ENCODE measurements at regions not wholly inside any gene's neighbourhood (a gene's known extent, or its start where the extent isn't known, plus 50 kb on each side); places are given as distances from the start of the nearest gene placed in this dataset.

GRCh38 chr20:23192469-23192868 is 106.3 kb upstream of the CD93 start:
- Histone ChIP-seq H2BK5ac (ENCODE audit: low read length) (no peak overlapping the region), H3K79me1 (ENCODE audit: low read depth, low read length) (peaks cover 2% of the 10 kb centered on the region), H3K27ac (replicated peaks; ENCODE audit: low read length) (no peak overlapping the region), H3K4me3 (ENCODE audit: low read length in 2 of 2) (no peak overlapping the region), H3K9me3 (replicated peaks in 1 of 2; ENCODE audit: control insufficient read depth in 2 of 2, insufficient read depth in 1 of 2, low read depth in 1 of 2, low read length in 2 of 2) (no peaks in the 10 kb centered on the region), H3K23ac (ENCODE audit: low read depth, low read length, poor library complexity) (no peak overlapping the region), H2BK120ac (ENCODE audit: low read depth, low read length) (no peak overlapping the region), H3K4ac (ENCODE audit: low read length) (no peak overlapping the region), H3K36me3 (replicated peaks in 1 of 2; ENCODE audit: control insufficient read depth in 2 of 2, insufficient read depth in 2 of 2, low read length in 2 of 2) (no peaks in the 10 kb centered on the region), H3K27me3 (ENCODE audit: control insufficient read depth in 3 of 3, insufficient read depth in 3 of 3, low read depth in 1 of 3, low read length in 3 of 3) (no peaks in the 10 kb centered on the region), H3K4me2 (ENCODE audit: insufficient read depth, low read length, poor library complexity, severe bottlenecking) (no peak overlapping the region), H2AK5ac (ENCODE audit: low read depth, low read length) (no peak overlapping the region), H2BK12ac (ENCODE audit: low read length) (no peak overlapping the region), H4K8ac (ENCODE audit: low read depth, low read length) (no peak overlapping the region), H3K14ac (ENCODE audit: low read length) (no peak overlapping the region), H2AFZ (ENCODE audit: low read length) (no peak overlapping the region), H3K18ac (ENCODE audit: low read length) (no peak overlapping the region), H3K9ac (ENCODE audit: low read depth, low read length, poor library complexity) (no peak overlapping the region), H3K4me1 (ENCODE audit: control insufficient read depth in 2 of 2, insufficient read depth in 1 of 2, low read depth in 1 of 2, low read length in 2 of 2) (no peaks in the 10 kb centered on the region), H4K91ac (ENCODE audit: low read depth, low read length, poor library complexity) (no peak overlapping the region), H2BK15ac (ENCODE audit: low read length) (no peak overlapping the region)
- WGBS, 2 donors (ENCODE audit: extremely low coverage in 2 of 2, insufficient read length in 2 of 2, insufficient replicate concordance in 1 of 2), result no CpG with 5 or more reads among the region's 3 CpGs
- no peak for DNase-seq (ENCODE audit: low spot score)

GRCh38 chr20:23190557-23190956 is 104.4 kb upstream of the CD93 start:
- WGBS, 2 donors (ENCODE audit: extremely low coverage in 2 of 2, insufficient read length in 2 of 2, insufficient replicate concordance in 1 of 2), result no CpG with 5 or more reads among the region's 3 CpGs
- Histone ChIP-seq H2AFZ (ENCODE audit: low read length) (no peak overlapping the region), H3K27me3 (ENCODE audit: control insufficient read depth in 3 of 3, insufficient read depth in 3 of 3, low read depth in 1 of 3, low read length in 3 of 3) (no peaks in the 10 kb centered on the region), H3K14ac (ENCODE audit: low read length) (no peak overlapping the region), H2BK15ac (ENCODE audit: low read length) (no peak overlapping the region), H2AK5ac (ENCODE audit: low read depth, low read length) (no peak overlapping the region), H2BK12ac (ENCODE audit: low read length) (no peak overlapping the region), H4K91ac (ENCODE audit: low read depth, low read length, poor library complexity) (no peak overlapping the region), H3K9ac (ENCODE audit: low read depth, low read length, poor library complexity) (no peak overlapping the region), H3K9me3 (replicated peaks in 1 of 2; ENCODE audit: control insufficient read depth in 2 of 2, insufficient read depth in 1 of 2, low read depth in 1 of 2, low read length in 2 of 2) (no peaks in the 10 kb centered on the region), H3K18ac (ENCODE audit: low read length) (no peak overlapping the region), H2BK120ac (ENCODE audit: low read depth, low read length) (no peak overlapping the region), H4K8ac (ENCODE audit: low read depth, low read length) (no peak overlapping the region), H3K4me3 (ENCODE audit: low read length in 2 of 2) (no peak overlapping the region), H3K36me3 (replicated peaks in 1 of 2; ENCODE audit: control insufficient read depth in 2 of 2, insufficient read depth in 2 of 2, low read length in 2 of 2) (no peaks in the 10 kb centered on the region), H3K27ac (replicated peaks; ENCODE audit: low read length) (no peak overlapping the region), H3K79me1 (ENCODE audit: low read depth, low read length) (peaks cover 4% of the 10 kb centered on the region), H3K23ac (ENCODE audit: low read depth, low read length, poor library complexity) (no peak overlapping the region), H3K4me2 (ENCODE audit: insufficient read depth, low read length, poor library complexity, severe bottlenecking) (no peak overlapping the region), H2BK5ac (ENCODE audit: low read length) (no peak overlapping the region), H3K4ac (ENCODE audit: low read length) (no peak overlapping the region), H3K4me1 (ENCODE audit: control insufficient read depth in 2 of 2, insufficient read depth in 1 of 2, low read depth in 1 of 2, low read length in 2 of 2) (no peaks in the 10 kb centered on the region)
- DNase-seq (ENCODE audit: low spot score), result no peak

GRCh38 chr20:23189854-23190253 is 103.7 kb upstream of the CD93 start:
- H3K36me3 ChIP-seq (replicated peaks in 1 of 2; ENCODE audit: control insufficient read depth in 2 of 2, insufficient read depth in 2 of 2, low read length in 2 of 2), result no peaks in the 10 kb centered on the region
- H3K9ac ChIP-seq (ENCODE audit: low read depth, low read length, poor library complexity), result no peak overlapping the region
- no peak overlapping the region for H2AK5ac ChIP-seq (ENCODE audit: low read depth, low read length)
- H2BK120ac ChIP-seq (ENCODE audit: low read depth, low read length), result no peak overlapping the region
- no peak overlapping the region for H3K27ac ChIP-seq (replicated peaks; ENCODE audit: low read length)
- no CpG with 5 or more reads among the region's 9 CpGs for WGBS, 2 donors (ENCODE audit: extremely low coverage in 2 of 2, insufficient read length in 2 of 2, insufficient replicate concordance in 1 of 2)
- H3K18ac ChIP-seq (ENCODE audit: low read length), result no peak overlapping the region
- no peak overlapping the region for H2AFZ ChIP-seq (ENCODE audit: low read length)
- no peak overlapping the region for H2BK15ac ChIP-seq (ENCODE audit: low read length)
- no peaks in the 10 kb centered on the region for H3K9me3 ChIP-seq (replicated peaks in 1 of 2; ENCODE audit: control insufficient read depth in 2 of 2, insufficient read depth in 1 of 2, low read depth in 1 of 2, low read length in 2 of 2)
- H4K8ac ChIP-seq (ENCODE audit: low read depth, low read length), result no peak overlapping the region
- H2BK5ac ChIP-seq (ENCODE audit: low read length), result no peak overlapping the region
- no peak overlapping the region for H3K4me3 ChIP-seq (ENCODE audit: low read length in 2 of 2)
- peaks cover 4% of the 10 kb centered on the region for H3K79me1 ChIP-seq (ENCODE audit: low read depth, low read length)
- H3K14ac ChIP-seq (ENCODE audit: low read length), result no peak overlapping the region
- no peaks in the 10 kb centered on the region for H3K27me3 ChIP-seq (ENCODE audit: control insufficient read depth in 3 of 3, insufficient read depth in 3 of 3, low read depth in 1 of 3, low read length in 3 of 3)
- H3K4me2 ChIP-seq (ENCODE audit: insufficient read depth, low read length, poor library complexity, severe bottlenecking), result no peak overlapping the region
- H4K91ac ChIP-seq (ENCODE audit: low read depth, low read length, poor library complexity), result no peak overlapping the region
- H2BK12ac ChIP-seq (ENCODE audit: low read length), result no peak overlapping the region
- H3K23ac ChIP-seq (ENCODE audit: low read depth, low read length, poor library complexity), result no peak overlapping the region
- H3K4me1 ChIP-seq (ENCODE audit: control insufficient read depth in 2 of 2, insufficient read depth in 1 of 2, low read depth in 1 of 2, low read length in 2 of 2), result no peaks in the 10 kb centered on the region
- H3K4ac ChIP-seq (ENCODE audit: low read length), result no peak overlapping the region
- no peak for DNase-seq (ENCODE audit: low spot score)

GRCh38 chr20:23189341-23189740 is 103.2 kb upstream of the CD93 start:
- Histone ChIP-seq H4K8ac (ENCODE audit: low read depth, low read length) (no peak overlapping the region), H3K9ac (ENCODE audit: low read depth, low read length, poor library complexity) (no peak overlapping the region), H3K27me3 (ENCODE audit: control insufficient read depth in 3 of 3, insufficient read depth in 3 of 3, low read depth in 1 of 3, low read length in 3 of 3) (no peaks in the 10 kb centered on the region), H3K4ac (ENCODE audit: low read length) (no peak overlapping the region), H3K18ac (ENCODE audit: low read length) (no peak overlapping the region), H4K91ac (ENCODE audit: low read depth, low read length, poor library complexity) (no peak overlapping the region), H3K4me1 (ENCODE audit: control insufficient read depth in 2 of 2, insufficient read depth in 1 of 2, low read depth in 1 of 2, low read length in 2 of 2) (no peaks in the 10 kb centered on the region), H3K14ac (ENCODE audit: low read length) (no peak overlapping the region), H2BK5ac (ENCODE audit: low read length) (no peak overlapping the region), H2AFZ (ENCODE audit: low read length) (no peak overlapping the region), H2AK5ac (ENCODE audit: low read depth, low read length) (no peak overlapping the region), H3K4me3 (ENCODE audit: low read length in 2 of 2) (no peak overlapping the region), H3K23ac (ENCODE audit: low read depth, low read length, poor library complexity) (no peak overlapping the region), H3K79me1 (ENCODE audit: low read depth, low read length) (peaks cover 4% of the 10 kb centered on the region), H2BK15ac (ENCODE audit: low read length) (no peak overlapping the region), H3K4me2 (ENCODE audit: insufficient read depth, low read length, poor library complexity, severe bottlenecking) (no peak overlapping the region), H3K27ac (replicated peaks; ENCODE audit: low read length) (no peak overlapping the region), H3K36me3 (replicated peaks in 1 of 2; ENCODE audit: control insufficient read depth in 2 of 2, insufficient read depth in 2 of 2, low read length in 2 of 2) (no peaks in the 10 kb centered on the region), H2BK12ac (ENCODE audit: low read length) (no peak overlapping the region), H3K9me3 (replicated peaks in 1 of 2; ENCODE audit: control insufficient read depth in 2 of 2, insufficient read depth in 1 of 2, low read depth in 1 of 2, low read length in 2 of 2) (no peaks in the 10 kb centered on the region), H2BK120ac (ENCODE audit: low read depth, low read length) (no peak overlapping the region)
- WGBS, 2 donors (ENCODE audit: extremely low coverage in 2 of 2, insufficient read length in 2 of 2, insufficient replicate concordance in 1 of 2), result no CpG with 5 or more reads among the region's 11 CpGs
- no peak for DNase-seq (ENCODE audit: low spot score)

All from neuronal stem cell (in vitro differentiated cells).